NT2/D1 (cell line): ENCODE measurements at regions not wholly inside any gene's neighbourhood (a gene's known extent, or its start where the extent isn't known, plus 50 kb on each side); places are given as distances from the start of the nearest gene placed in this dataset.

Experiments
- DNase-seq: peaks from one replicate; pipeline ENCODE4 v3.0.0-alpha.2; 2011; ENCODE audit warnings: low read depth, low spot score
- H3K27me3 ChIP-seq: 2 replicates; pipeline ENCODE4 v1.6.0; 2011; ENCODE audit warnings: mild to moderate bottlenecking; ENCODE audit not compliant: insufficient read length, insufficient read depth
- H3K36me3 ChIP-seq: 2 replicates; pipeline ENCODE4 v1.6.1; 2011; ENCODE audit warnings: mild to moderate bottlenecking, low read length, mixed read lengths; ENCODE audit not compliant: insufficient read depth, insufficient read length
- H3K4me1 ChIP-seq: 2 replicates; pipeline ENCODE4 v1.5.1; 2011; ENCODE audit not compliant: insufficient read depth, insufficient read length
- H3K4me3 ChIP-seq: 2 replicates; pipeline ENCODE4 v1.5.1; 2011; ENCODE audit warnings: low read depth; ENCODE audit not compliant: insufficient read length
- H3K9ac ChIP-seq: 2 replicates; pipeline ENCODE4 v1.6.0; 2011; ENCODE audit warnings: low read depth; ENCODE audit not compliant: insufficient read length
- H3K9me3 ChIP-seq: 2 replicates; pipeline ENCODE4 v1.5.1; 2011; ENCODE audit warnings: mild to moderate bottlenecking, low read length; ENCODE audit not compliant: insufficient read depth
- SUZ12 ChIP-seq: IDR thresholded peaks from 2 replicates; pipeline ENCODE4 v1.6.1; 2011; ENCODE audit not compliant: insufficient read length, insufficient read depth; ENCODE audit errors: extremely low read depth
- YY1 ChIP-seq: IDR thresholded peaks from 2 replicates; pipeline ENCODE4 v1.6.1; 2011; ENCODE audit not compliant: insufficient read length, insufficient read depth
- ZNF274 ChIP-seq: IDR thresholded peaks from 2 replicates; pipeline ENCODE4 v1.6.1; 2011; ENCODE audit warnings: mild to moderate bottlenecking, low read depth, low read length

DNA sequence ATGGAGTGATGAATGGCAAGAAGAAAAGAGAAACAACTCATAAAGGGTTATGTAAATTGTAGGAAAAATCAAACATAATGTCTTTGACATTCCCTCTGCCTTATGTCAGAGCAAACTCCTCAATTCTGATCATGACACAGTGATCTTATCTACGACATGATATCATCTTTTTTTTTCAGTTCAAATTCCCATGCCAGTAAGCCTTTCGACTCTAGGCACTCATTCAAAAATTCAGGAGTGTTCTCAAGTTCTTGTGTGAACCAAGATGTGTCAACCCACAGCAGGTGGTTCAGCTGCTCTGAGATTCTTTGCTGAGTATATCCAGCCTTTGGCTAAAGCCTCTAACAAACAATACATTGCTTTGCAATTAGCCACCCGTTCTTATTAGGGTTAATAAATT is 97.1 kb upstream of the ESRRG start:
- Histone ChIP-seq H3K4me3 (no peak overlapping the region), H3K4me1 (peaks cover 3% of the 10 kb centered on the region), H3K9me3 (no peaks in the 10 kb centered on the region), H3K36me3 (no peaks in the 10 kb centered on the region), H3K9ac (no peak overlapping the region), H3K27me3 (no peaks in the 10 kb centered on the region)
- TF ChIP-seq ZNF274 (no peak), YY1 (no peak), SUZ12 (no peak)
- no peak for DNase-seq

GRCh38 chr1:216818284-216818683 is 95.1 kb upstream of the ESRRG start:
- no peaks in the 10 kb centered on the region for H3K9me3 ChIP-seq
- H3K27me3 ChIP-seq: no peaks in the 10 kb centered on the region
- H3K9ac ChIP-seq: no peak overlapping the region
- no peaks in the 10 kb centered on the region for H3K36me3 ChIP-seq
- no peak for DNase-seq
- H3K4me3 ChIP-seq: no peak overlapping the region
- peaks cover 3% of the 10 kb centered on the region for H3K4me1 ChIP-seq
- TF ChIP-seq SUZ12 (no peak), YY1 (no peak), ZNF274 (no peak)

- TF ChIP-seq YY1 (no peak), SUZ12 (no peak), ZNF274 (no peak)
- H3K4me1 ChIP-seq: peaks cover 3% of the 10 kb centered on the region
- no peak for DNase-seq
- no peaks in the 10 kb centered on the region for H3K9me3 ChIP-seq
- no peak overlapping the region for H3K9ac ChIP-seq
- H3K4me3 ChIP-seq: no peak overlapping the region
- no peaks in the 10 kb centered on the region for H3K36me3 ChIP-seq
- no peaks in the 10 kb centered on the region for H3K27me3 ChIP-seq
Measured at GRCh38 chr1:216815260-216816131, 92.3 kb upstream of the ESRRG start.

DNA sequence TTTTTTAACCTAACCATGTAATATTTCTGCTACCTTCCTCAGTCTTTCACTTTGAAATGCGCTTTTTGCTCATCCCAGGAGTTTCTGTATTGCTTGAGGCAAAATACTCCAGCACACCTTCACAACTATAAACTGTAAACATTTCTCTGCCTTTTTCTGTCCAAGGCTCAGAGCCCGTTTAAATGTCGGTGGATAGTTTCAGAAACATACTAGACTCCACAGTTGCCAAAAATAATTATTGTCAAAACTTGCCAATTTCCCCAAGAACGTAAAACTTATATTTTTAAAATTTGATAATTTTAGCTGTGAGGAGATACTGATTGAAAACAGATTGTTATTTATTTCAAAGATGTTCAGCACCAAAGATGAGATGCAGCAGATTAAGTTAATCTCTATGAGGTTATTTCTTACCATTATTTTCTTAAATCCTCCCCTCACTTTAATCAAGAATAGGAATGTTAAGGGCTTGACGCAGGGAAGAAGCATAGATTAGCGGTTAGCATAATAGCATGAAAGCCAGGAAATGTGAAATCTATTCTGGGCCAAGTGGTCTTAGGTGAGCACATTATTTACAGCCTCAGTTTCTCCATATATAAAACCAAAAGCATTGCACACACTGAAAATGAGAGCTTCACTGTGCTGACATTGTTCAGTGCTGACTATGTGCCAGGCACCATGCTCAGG is 91.5 kb upstream of the ESRRG start:
- H3K4me1 ChIP-seq: peaks cover 3% of the 10 kb centered on the region
- H3K4me3 ChIP-seq: no peak overlapping the region
- H3K9me3 ChIP-seq: no peaks in the 10 kb centered on the region
- no peak for DNase-seq
- H3K27me3 ChIP-seq: no peaks in the 10 kb centered on the region
- H3K36me3 ChIP-seq: no peaks in the 10 kb centered on the region
- H3K9ac ChIP-seq: no peak overlapping the region
- TF ChIP-seq SUZ12 (no peak), YY1 (no peak), ZNF274 (no peak)

GRCh38 chr1:216812966-216813365 is 89.7 kb upstream of the ESRRG start:
- Histone ChIP-seq H3K4me1 (peaks cover 3% of the 10 kb centered on the region), H3K9ac (no peak overlapping the region), H3K27me3 (no peaks in the 10 kb centered on the region), H3K4me3 (no peak overlapping the region), H3K9me3 (no peaks in the 10 kb centered on the region), H3K36me3 (no peaks in the 10 kb centered on the region)
- no peak for DNase-seq
- no peak for TF ChIP-seq ZNF274
- TF ChIP-seq YY1: no peak
- TF ChIP-seq SUZ12: no peak

DNA sequence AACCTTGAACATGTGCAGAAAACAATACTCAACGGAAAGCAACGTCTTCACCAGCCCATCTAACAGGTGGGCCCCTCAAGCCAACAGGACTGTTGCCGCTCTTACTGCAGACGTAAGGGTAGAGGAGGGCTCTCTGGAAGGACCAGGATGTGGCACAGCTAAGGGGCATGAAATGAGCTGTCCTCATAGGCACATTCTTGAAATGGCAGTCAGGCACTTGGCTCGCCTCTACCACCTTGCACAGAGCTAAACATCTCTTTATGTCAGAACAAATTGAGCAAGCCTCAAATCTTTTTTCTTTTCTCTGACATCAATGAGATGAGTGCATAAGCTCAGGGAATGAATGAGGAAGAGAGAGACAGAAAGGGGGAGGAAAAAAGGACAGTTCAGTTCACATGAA is 86.4 kb upstream of the ESRRG start:
- Histone ChIP-seq H3K9ac (no peak overlapping the region), H3K9me3 (no peaks in the 10 kb centered on the region), H3K4me1 (no peaks in the 10 kb centered on the region), H3K4me3 (no peak overlapping the region), H3K36me3 (no peaks in the 10 kb centered on the region), H3K27me3 (no peaks in the 10 kb centered on the region)
- DNase-seq: no peak
- no peak for TF ChIP-seq ZNF274
- TF ChIP-seq YY1: no peak
- TF ChIP-seq SUZ12: no peak

GRCh38 chr1:216807696-216808095 is 84.5 kb upstream of the ESRRG start:
- Histone ChIP-seq H3K4me1 (no peaks in the 10 kb centered on the region), H3K9ac (no peak overlapping the region), H3K4me3 (no peak overlapping the region), H3K9me3 (no peaks in the 10 kb centered on the region), H3K36me3 (no peaks in the 10 kb centered on the region), H3K27me3 (no peaks in the 10 kb centered on the region)
- TF ChIP-seq YY1 (no peak), SUZ12 (no peak)
- DNase-seq: no peak
